Large intestine (tissue), 3 donors: ENCODE measurements at regions not wholly inside any gene's neighbourhood (a gene's known extent, or its start where the extent isn't known, plus 50 kb on each side); places are given as distances from the start of the nearest gene placed in this dataset.
"Not testable (repeated sequence)": the region's sequence is repeated elsewhere in the genome, so short reads cannot be mapped to it uniquely, and the experiment has no call there.

ENCODE experiments used
- DNase-seq, 2 donors: peaks; one replicate each; pipeline versions ENCODE4 v3.0.0 to v3.0.0-alpha.2; 2013
- H3K27ac ChIP-seq: one replicate; pipeline ENCODE4 v1.5.1; 2013; ENCODE audit warnings: low read length
- H3K27me3 ChIP-seq: 2 replicates; pipeline ENCODE4 v1.6.1; 2013; ENCODE audit warnings: low read length; ENCODE audit not compliant: control insufficient read depth, insufficient read depth
- H3K36me3 ChIP-seq: 2 replicates; pipeline ENCODE4 v1.6.1; 2013; ENCODE audit warnings: low read length; ENCODE audit not compliant: control insufficient read depth, insufficient read depth
- H3K4me1 ChIP-seq: one replicate; pipeline ENCODE4 v1.6.1; 2013; ENCODE audit warnings: low read length; ENCODE audit not compliant: control insufficient read depth, insufficient read depth
- H3K4me3 ChIP-seq: one replicate; pipeline ENCODE4 v1.5.1; 2013; ENCODE audit warnings: low read length
- H3K9me3 ChIP-seq: one replicate; pipeline ENCODE4 v1.6.1; 2013; ENCODE audit warnings: mild to moderate bottlenecking, low read depth, low read length, moderate library complexity; ENCODE audit not compliant: control insufficient read depth
- WGBS: methylation state at CpG from one replicate; pipeline ENCODE4 v1.1.5; 2013; ENCODE audit warnings: low lambda C conversion rate; ENCODE audit not compliant: insufficient coverage; 5-methylcytosine and 5-hydroxymethylcytosine counted together

DNA sequence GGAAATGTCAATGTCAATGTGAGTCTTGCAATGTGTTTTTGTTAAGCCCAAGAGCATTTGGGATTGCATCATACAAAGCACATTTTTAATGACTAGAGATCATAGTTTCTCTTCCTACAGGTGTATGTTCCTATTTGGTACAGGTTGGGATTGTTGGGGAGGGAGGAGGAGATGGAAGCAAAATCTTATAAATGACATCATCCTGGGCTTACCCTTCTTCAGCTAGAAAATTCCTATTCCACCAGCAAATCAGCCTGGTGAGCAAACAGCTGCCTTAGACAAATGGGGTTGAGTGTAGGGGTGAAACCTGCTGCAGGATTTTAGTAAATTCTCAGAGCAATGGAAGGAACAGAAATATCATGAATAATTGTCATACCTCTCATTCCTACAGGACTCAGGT, 165.3 kb upstream of the PLGLB2 start:
- not testable (repeated sequence) for DNase-seq, H3K27ac ChIP-seq, H3K9me3 ChIP-seq, H3K4me1 ChIP-seq, H3K36me3 ChIP-seq, H3K27me3 ChIP-seq, H3K4me3 ChIP-seq

DNA sequence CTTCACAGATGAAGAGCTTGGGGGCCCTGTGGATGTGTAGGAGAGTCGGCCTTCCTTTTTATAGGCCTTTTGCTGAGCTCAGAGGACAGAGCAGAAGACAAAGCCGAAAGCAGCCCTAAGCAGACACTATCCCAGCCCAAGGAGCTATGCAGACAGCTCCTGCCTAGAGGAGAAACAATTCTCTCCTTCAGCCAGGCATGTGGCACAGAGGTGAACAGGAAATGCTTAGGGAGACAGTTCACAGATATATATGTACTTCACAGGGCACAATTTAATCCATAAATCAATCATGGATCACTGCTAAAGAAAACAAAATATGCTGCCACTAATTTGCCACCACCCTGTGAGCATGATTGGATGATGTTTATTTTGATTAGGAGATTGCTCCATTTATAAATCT, 164.5 kb upstream of the PLGLB2 start:
- not testable (repeated sequence) for DNase-seq, H3K36me3 ChIP-seq, H3K4me1 ChIP-seq, H3K9me3 ChIP-seq, H3K27ac ChIP-seq, H3K27me3 ChIP-seq, H3K4me3 ChIP-seq
- no CpG with 5 or more reads among the region's 2 CpGs for WGBS

DNA sequence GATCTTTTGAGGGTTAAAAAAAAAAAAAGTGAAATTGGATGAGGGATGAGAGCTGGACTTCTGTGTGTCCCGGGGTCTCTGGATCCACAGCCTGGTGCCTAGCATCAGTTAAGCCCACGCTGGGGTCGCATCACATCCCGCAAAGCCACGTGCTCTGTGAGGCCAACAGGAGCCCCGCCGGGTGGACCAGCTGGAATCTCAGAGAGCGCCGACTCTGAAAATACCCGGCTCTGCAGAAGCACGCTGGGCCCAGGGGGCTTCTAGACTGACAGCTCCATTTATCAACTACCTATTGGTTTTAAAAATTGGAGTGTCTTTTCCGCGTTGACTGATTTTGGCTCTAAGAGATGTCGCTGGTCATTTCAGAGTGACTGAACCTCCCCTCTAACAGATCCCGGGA, 164.1 kb upstream of the PLGLB2 start:
- H3K27me3 ChIP-seq, H3K4me1 ChIP-seq, H3K36me3 ChIP-seq, DNase-seq, H3K27ac ChIP-seq, H3K9me3 ChIP-seq, H3K4me3 ChIP-seq: not testable (repeated sequence)
- no CpG with 5 or more reads among the region's 15 CpGs for WGBS

- not testable (repeated sequence) for H3K36me3 ChIP-seq, H3K9me3 ChIP-seq, H3K27me3 ChIP-seq, H3K4me3 ChIP-seq, H3K4me1 ChIP-seq, H3K27ac ChIP-seq
- DNase-seq: peak in 1 of 2 donors; percentile 40
- WGBS: no CpG with 5 or more reads among the region's 35 CpGs
Observed at GRCh38 chr2:87584268-87584906, 163.5 kb upstream of the PLGLB2 start.

DNA sequence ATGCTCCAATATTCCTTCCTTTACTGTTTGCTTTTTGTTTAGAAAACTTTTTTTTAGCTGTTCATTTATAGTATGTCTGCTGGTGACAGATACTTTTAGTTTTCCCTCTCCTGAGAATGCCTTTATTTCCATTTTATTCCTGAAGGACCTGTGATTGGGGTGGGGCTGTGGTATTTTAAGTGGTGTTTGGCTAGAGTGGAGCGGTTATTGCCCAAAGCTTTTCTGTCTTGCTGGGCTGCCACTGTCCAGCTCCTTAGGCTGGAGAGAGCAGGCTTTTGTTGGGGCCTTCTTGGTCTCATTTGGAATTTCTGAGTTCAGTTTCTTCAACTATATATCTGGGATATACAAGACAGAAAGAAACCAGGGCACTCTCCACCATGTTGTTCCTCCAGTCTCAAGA, 160.0 kb upstream of the PLGLB2 start:
- H3K27ac ChIP-seq, H3K36me3 ChIP-seq, H3K9me3 ChIP-seq, H3K4me3 ChIP-seq, DNase-seq, H3K27me3 ChIP-seq, H3K4me1 ChIP-seq: not testable (repeated sequence)
- no CpG with 5 or more reads among the region's 1 CpG for WGBS

- WGBS: no CpG with 5 or more reads among the region's 4 CpGs
- H3K9me3 ChIP-seq, H3K27ac ChIP-seq, DNase-seq, H3K36me3 ChIP-seq, H3K4me3 ChIP-seq, H3K4me1 ChIP-seq, H3K27me3 ChIP-seq: not testable (repeated sequence)
Observed at GRCh38 chr2:87592974-87593373, 154.9 kb upstream of the PLGLB2 start.

DNA sequence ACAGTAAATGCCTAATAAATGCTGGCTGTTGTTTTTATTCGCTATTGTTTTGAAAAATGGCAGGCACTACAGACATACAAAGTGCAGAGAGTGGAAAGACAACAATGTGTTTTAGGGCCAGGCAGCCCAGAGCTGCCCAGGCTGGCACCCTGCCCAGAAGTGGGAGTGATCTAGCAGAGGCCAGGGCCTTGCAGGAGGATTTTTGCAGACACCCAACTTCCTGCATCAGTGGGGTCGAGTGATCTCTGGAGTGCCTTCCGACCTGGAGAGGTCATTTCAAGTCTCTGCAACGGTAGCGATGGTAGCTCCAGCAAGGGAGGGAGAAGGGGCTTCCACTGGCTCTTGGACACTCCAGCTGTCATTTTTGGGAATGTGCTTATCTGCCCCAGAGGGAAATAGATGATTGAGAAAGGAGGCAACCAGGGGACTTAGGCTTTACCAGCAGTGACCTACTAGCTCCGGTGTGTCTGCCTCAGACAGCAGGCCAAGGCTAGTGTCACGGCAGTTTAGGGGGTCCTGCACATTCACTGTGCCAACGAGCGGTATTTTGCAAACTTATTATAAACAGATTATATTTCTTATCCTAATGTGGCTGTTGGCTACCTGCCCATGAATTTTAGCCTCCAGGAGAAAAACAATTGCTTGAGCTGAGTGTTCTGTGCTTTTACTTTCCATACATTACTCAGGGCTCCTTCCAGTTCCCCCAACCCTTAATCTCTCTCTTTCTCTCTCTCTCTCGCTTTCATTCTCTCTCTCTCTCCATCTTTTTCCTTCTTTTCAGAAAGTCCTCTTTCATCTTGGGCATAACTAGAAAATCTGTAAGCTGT, 153.9 kb upstream of the PLGLB2 start:
- H3K27ac ChIP-seq, H3K9me3 ChIP-seq, H3K27me3 ChIP-seq, H3K4me1 ChIP-seq, H3K36me3 ChIP-seq, H3K4me3 ChIP-seq: not testable (repeated sequence)
- WGBS: no CpG with 5 or more reads among the region's 10 CpGs
- DNase-seq: peak in 1 of 2 donors; percentile 39

DNA sequence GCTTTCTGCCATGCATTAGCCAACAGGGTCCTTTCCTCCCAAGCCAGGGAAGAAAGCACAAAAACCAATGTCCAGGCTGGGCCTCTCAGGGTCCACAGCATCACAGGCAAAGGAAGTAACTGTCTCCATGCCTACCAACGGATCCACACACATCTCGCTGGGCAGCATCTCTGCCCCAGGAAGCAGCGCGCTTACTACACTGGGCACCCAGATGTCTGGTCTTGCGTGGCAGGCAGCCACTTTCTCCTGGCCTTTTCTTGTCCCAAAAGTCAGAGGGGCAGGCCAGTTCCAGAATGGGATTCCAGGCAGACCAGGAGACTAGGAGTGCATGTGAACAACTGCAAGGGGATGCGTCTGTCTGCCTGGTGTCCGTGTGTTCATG, 153.3 kb upstream of the PLGLB2 start:
- not testable (repeated sequence) for DNase-seq, H3K4me3 ChIP-seq, H3K4me1 ChIP-seq, H3K36me3 ChIP-seq, H3K27ac ChIP-seq, H3K9me3 ChIP-seq, H3K27me3 ChIP-seq
- WGBS: no CpG with 5 or more reads among the region's 7 CpGs

DNA sequence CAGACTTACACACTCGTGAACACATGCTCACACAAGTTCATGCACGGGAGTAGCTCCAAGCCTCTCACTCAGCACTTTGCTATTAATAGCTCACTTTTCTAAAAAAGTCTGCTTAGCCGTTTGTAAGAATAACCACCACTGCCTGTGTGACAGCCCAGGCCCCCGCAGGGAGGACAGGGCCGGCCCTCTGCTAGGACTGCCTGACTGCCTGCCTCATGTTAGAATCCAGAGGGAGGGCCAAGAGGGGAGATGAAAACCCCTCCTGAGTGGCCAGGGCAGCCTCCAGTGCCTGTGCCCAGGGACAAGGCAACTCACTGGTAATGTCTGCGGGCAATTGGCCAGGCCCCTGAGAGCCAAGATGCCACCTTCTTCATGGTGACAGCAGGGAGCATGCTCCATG, 152.9 kb upstream of the PLGLB2 start:
- H3K27ac ChIP-seq, H3K9me3 ChIP-seq, H3K4me1 ChIP-seq, H3K36me3 ChIP-seq, H3K27me3 ChIP-seq, DNase-seq, H3K4me3 ChIP-seq: not testable (repeated sequence)
- no CpG with 5 or more reads among the region's 6 CpGs for WGBS

- WGBS: no CpG with 5 or more reads among the region's 3 CpGs
Observed at GRCh38 chr2:87600961-87601360, 146.9 kb upstream of the PLGLB2 start.

DNA sequence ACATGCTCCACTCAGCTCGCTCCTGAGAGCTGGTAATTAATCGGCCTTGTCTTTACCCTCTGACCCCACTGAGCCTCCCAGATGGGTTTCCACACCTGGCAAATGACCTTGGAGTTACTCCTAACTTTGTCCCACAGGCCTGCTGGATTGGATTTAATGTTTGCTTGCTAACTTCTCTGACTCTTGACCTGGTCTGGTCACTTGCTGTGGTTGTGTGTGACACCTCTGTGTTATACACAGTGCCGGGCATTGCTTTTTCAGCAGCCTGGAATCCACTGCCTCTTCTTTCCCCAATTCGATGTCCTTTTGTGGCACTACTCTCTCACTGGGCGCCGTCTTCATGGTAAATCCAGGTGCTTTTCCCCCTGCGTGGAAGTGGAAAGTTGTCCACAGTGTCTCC, 145.8 kb upstream of the PLGLB2 start:
- H3K9me3 ChIP-seq, H3K36me3 ChIP-seq, H3K4me1 ChIP-seq, DNase-seq, H3K27ac ChIP-seq, H3K27me3 ChIP-seq, H3K4me3 ChIP-seq: not testable (repeated sequence)
- no CpG with 5 or more reads among the region's 7 CpGs for WGBS

More at GRCh38 chr2:87600961-87601360, 146.9 kb upstream of the PLGLB2 start:
- H3K36me3 ChIP-seq, H3K27me3 ChIP-seq, DNase-seq, H3K4me1 ChIP-seq, H3K9me3 ChIP-seq, H3K4me3 ChIP-seq, H3K27ac ChIP-seq: not testable (repeated sequence)
